ENCODE measurements at regions not wholly inside any gene's neighbourhood (a gene's known extent, or its start where the extent isn't known, plus 50 kb on each side); places are given as distances from the start of the nearest gene placed in this dataset.
"Not testable (repeated sequence)": the region's sequence is repeated elsewhere in the genome, so short reads cannot be mapped to it uniquely, and the experiment has no call there.

GRCh38 chr5:106032069-106032468, 1638.7 kb downstream of the EFNA5 start:
- H3K36me3 ChIP-seq (ENCODE audit: control insufficient read depth in 1 of 2, insufficient read depth in 2 of 2, low read length in 1 of 2); H3K27ac ChIP-seq (ENCODE audit: low read depth in 1 of 2, low read length in 2 of 2); intact Hi-C loops (cut with DNase I); ATAC-seq (ENCODE audit: low FRiP score); H3K4me3 ChIP-seq (ENCODE audit: low read length in 2 of 2); H3K4me1 ChIP-seq (ENCODE audit: control insufficient read depth in 1 of 2, insufficient read depth in 2 of 2, low read length in 2 of 2); DNase-seq; H3K9me3 ChIP-seq (ENCODE audit: control insufficient read depth, low read length); H3K27me3 ChIP-seq (ENCODE audit: control insufficient read depth in 1 of 2, insufficient read depth in 2 of 2, low read length in 1 of 2): not testable (repeated sequence)
- WGBS, 2 donors: 93% methylated on average over 2 of the region's 2 CpGs

GRCh38 chr5:106028314-106028713, 1642.4 kb downstream of the EFNA5 start:
- Histone ChIP-seq H3K27ac (ENCODE audit: low read depth in 1 of 2, low read length in 2 of 2) (no peak overlapping the region), H3K36me3 (ENCODE audit: control insufficient read depth in 1 of 2, insufficient read depth in 2 of 2, low read length in 1 of 2) (no peaks in the 10 kb centered on the region), H3K4me1 (ENCODE audit: control insufficient read depth in 1 of 2, insufficient read depth in 2 of 2, low read length in 2 of 2) (no peaks in the 10 kb centered on the region), H3K27me3 (ENCODE audit: control insufficient read depth in 1 of 2, insufficient read depth in 2 of 2, low read length in 1 of 2) (no peaks in the 10 kb centered on the region), H3K4me3 (ENCODE audit: low read length in 2 of 2) (no peak overlapping the region), H3K9me3 (ENCODE audit: control insufficient read depth, low read length) (no peaks in the 10 kb centered on the region)
- intact Hi-C loops (cut with DNase I): no loop called here
- no peak for DNase-seq
- ATAC-seq (ENCODE audit: low FRiP score): no peak
- WGBS, 2 donors: 63 to 66% methylated on average over 3 of the region's 3 CpGs

GRCh38 chr5:106020894-106021293, 1649.8 kb downstream of the EFNA5 start:
- H3K4me3 ChIP-seq (ENCODE audit: low read length in 2 of 2): no peak overlapping the region
- no peak overlapping the region for H3K27ac ChIP-seq (ENCODE audit: low read depth in 1 of 2, low read length in 2 of 2)
- H3K9me3 ChIP-seq (ENCODE audit: control insufficient read depth, low read length): no peaks in the 10 kb centered on the region
- no peaks in the 10 kb centered on the region for H3K36me3 ChIP-seq (ENCODE audit: control insufficient read depth in 1 of 2, insufficient read depth in 2 of 2, low read length in 1 of 2)
- ATAC-seq (ENCODE audit: low FRiP score): no peak
- 90 to 99% methylated on average over 1 of the region's 1 CpG for WGBS, 2 donors
- peaks cover 0 to 2% of the 10 kb centered on the region in 2 donors for H3K4me1 ChIP-seq (ENCODE audit: control insufficient read depth in 1 of 2, insufficient read depth in 2 of 2, low read length in 2 of 2)
- no peaks in the 10 kb centered on the region for H3K27me3 ChIP-seq (ENCODE audit: control insufficient read depth in 1 of 2, insufficient read depth in 2 of 2, low read length in 1 of 2)
- no peak for DNase-seq
- intact Hi-C loops (cut with DNase I): no loop called here

GRCh38 chr5:106019261-106019660, 1651.5 kb downstream of the EFNA5 start:
- Histone ChIP-seq H3K27me3 (ENCODE audit: control insufficient read depth in 1 of 2, insufficient read depth in 2 of 2, low read length in 1 of 2) (no peaks in the 10 kb centered on the region), H3K27ac (ENCODE audit: low read depth in 1 of 2, low read length in 2 of 2) (no peak overlapping the region), H3K4me3 (ENCODE audit: low read length in 2 of 2) (no peak overlapping the region), H3K36me3 (ENCODE audit: control insufficient read depth in 1 of 2, insufficient read depth in 2 of 2, low read length in 1 of 2) (no peaks in the 10 kb centered on the region), H3K4me1 (ENCODE audit: control insufficient read depth in 1 of 2, insufficient read depth in 2 of 2, low read length in 2 of 2) (peaks cover 0 to 2% of the 10 kb centered on the region in 2 donors), H3K9me3 (ENCODE audit: control insufficient read depth, low read length) (no peaks in the 10 kb centered on the region)
- ATAC-seq (ENCODE audit: low FRiP score) (no peak), DNase-seq (no peak)
- intact Hi-C loops (cut with DNase I): no loop called here

GRCh38 chr5:106017243-106017857, 1653.4 kb downstream of the EFNA5 start:
- H3K9me3 ChIP-seq (ENCODE audit: control insufficient read depth, low read length): no peaks in the 10 kb centered on the region
- H3K27me3 ChIP-seq (ENCODE audit: control insufficient read depth in 1 of 2, insufficient read depth in 2 of 2, low read length in 1 of 2): no peaks in the 10 kb centered on the region
- H3K27ac ChIP-seq (ENCODE audit: low read depth in 1 of 2, low read length in 2 of 2): no peak overlapping the region
- no peaks in the 10 kb centered on the region for H3K36me3 ChIP-seq (ENCODE audit: control insufficient read depth in 1 of 2, insufficient read depth in 2 of 2, low read length in 1 of 2)
- whole genome bisulfite sequencing, 2 donors: 71 to 78% methylated on average over 1 of the region's 1 CpG
- ATAC-seq (ENCODE audit: low FRiP score) (no peak), DNase-seq (no peak)
- H3K4me1 ChIP-seq (ENCODE audit: control insufficient read depth in 1 of 2, insufficient read depth in 2 of 2, low read length in 2 of 2): peaks cover 0 to 2% of the 10 kb centered on the region in 2 donors
- intact Hi-C loops (cut with DNase I): no loop called here
- H3K4me3 ChIP-seq (ENCODE audit: low read length in 2 of 2): no peak overlapping the region

- Histone ChIP-seq H3K4me1 (ENCODE audit: control insufficient read depth in 1 of 2, insufficient read depth in 2 of 2, low read length in 2 of 2) (no peaks in the 10 kb centered on the region), H3K9me3 (ENCODE audit: control insufficient read depth, low read length) (no peaks in the 10 kb centered on the region), H3K4me3 (ENCODE audit: low read length in 2 of 2) (no peak overlapping the region), H3K27me3 (ENCODE audit: control insufficient read depth in 1 of 2, insufficient read depth in 2 of 2, low read length in 1 of 2) (no peaks in the 10 kb centered on the region), H3K36me3 (ENCODE audit: control insufficient read depth in 1 of 2, insufficient read depth in 2 of 2, low read length in 1 of 2) (no peaks in the 10 kb centered on the region), H3K27ac (ENCODE audit: low read depth in 1 of 2, low read length in 2 of 2) (no peak overlapping the region)
- intact Hi-C loops (cut with DNase I): no loop called here
- no peak for DNase-seq
- ATAC-seq (ENCODE audit: low FRiP score): no peak
Observed at GRCh38 chr5:106014262-106014661, 1656.5 kb downstream of the EFNA5 start.

GRCh38 chr5:106006242-106006641, 1664.5 kb downstream of the EFNA5 start:
- Histone ChIP-seq H3K36me3 (ENCODE audit: control insufficient read depth in 1 of 2, insufficient read depth in 2 of 2, low read length in 1 of 2) (no peaks in the 10 kb centered on the region), H3K27me3 (ENCODE audit: control insufficient read depth in 1 of 2, insufficient read depth in 2 of 2, low read length in 1 of 2) (no peaks in the 10 kb centered on the region), H3K4me1 (ENCODE audit: control insufficient read depth in 1 of 2, insufficient read depth in 2 of 2, low read length in 2 of 2) (no peaks in the 10 kb centered on the region), H3K9me3 (ENCODE audit: control insufficient read depth, low read length) (no peaks in the 10 kb centered on the region), H3K4me3 (ENCODE audit: low read length in 2 of 2) (no peak overlapping the region), H3K27ac (ENCODE audit: low read depth in 1 of 2, low read length in 2 of 2) (no peak overlapping the region)
- WGBS, 2 donors: 71 to 97% methylated on average over 2 of the region's 2 CpGs
- DNase-seq (no peak), ATAC-seq (ENCODE audit: low FRiP score) (no peak)
- intact Hi-C loops (cut with DNase I): no loop called here

- H3K4me1 ChIP-seq (ENCODE audit: control insufficient read depth in 1 of 2, insufficient read depth in 2 of 2, low read length in 2 of 2); DNase-seq; H3K27ac ChIP-seq (ENCODE audit: low read depth in 1 of 2, low read length in 2 of 2); H3K4me3 ChIP-seq (ENCODE audit: low read length in 2 of 2); H3K9me3 ChIP-seq (ENCODE audit: control insufficient read depth, low read length); ATAC-seq (ENCODE audit: low FRiP score); H3K36me3 ChIP-seq (ENCODE audit: control insufficient read depth in 1 of 2, insufficient read depth in 2 of 2, low read length in 1 of 2); H3K27me3 ChIP-seq (ENCODE audit: control insufficient read depth in 1 of 2, insufficient read depth in 2 of 2, low read length in 1 of 2); intact Hi-C loops (cut with DNase I): not testable (repeated sequence)
- WGBS, 2 donors: 93 to 94% methylated on average over 3 of the region's 3 CpGs
Observed at GRCh38 chr5:105998991-105999390, 1671.7 kb downstream of the EFNA5 start.

- no peak overlapping the region for H3K4me3 ChIP-seq (ENCODE audit: low read length in 2 of 2)
- H3K27me3 ChIP-seq (ENCODE audit: control insufficient read depth in 1 of 2, insufficient read depth in 2 of 2, low read length in 1 of 2): no peaks in the 10 kb centered on the region
- H3K4me1 ChIP-seq (ENCODE audit: control insufficient read depth in 1 of 2, insufficient read depth in 2 of 2, low read length in 2 of 2): no peaks in the 10 kb centered on the region
- ATAC-seq (ENCODE audit: low FRiP score) (no peak), DNase-seq (no peak)
- H3K36me3 ChIP-seq (ENCODE audit: control insufficient read depth in 1 of 2, insufficient read depth in 2 of 2, low read length in 1 of 2): no peaks in the 10 kb centered on the region
- H3K9me3 ChIP-seq (ENCODE audit: control insufficient read depth, low read length): no peaks in the 10 kb centered on the region
- 99 to 100% methylated on average over 1 of the region's 1 CpG for WGBS, 2 donors
- no peak overlapping the region for H3K27ac ChIP-seq (ENCODE audit: low read depth in 1 of 2, low read length in 2 of 2)
- intact Hi-C loops (cut with DNase I): no loop called here
Observed at GRCh38 chr5:105993027-105993426, 1677.7 kb downstream of the EFNA5 start.

All from aorta (tissue), 5 donors.